C4-2B (cell line): ENCODE measurements at regions not wholly inside any gene's neighbourhood (a gene's known extent, or its start where the extent isn't known, plus 50 kb on each side); places are given as distances from the start of the nearest gene placed in this dataset.

ENCODE experiments used
- H3K27ac ChIP-seq: fragments of 450-650 bp; 2 replicates; pipeline ENCODE4 v1.5.1; 2017
- ZFX ChIP-seq: fragments of 450-650 bp; IDR thresholded peaks from 2 replicates; pipeline ENCODE4 v1.6.1; 2017
- TF ChIP-seq, protein P1 (sequence below): fragments of 450-650 bp; conservative IDR thresholded peaks from 2 replicates; pipeline ENCODE4 v1.5.1; 2017; ENCODE audit warnings: mild to moderate bottlenecking

DNA sequence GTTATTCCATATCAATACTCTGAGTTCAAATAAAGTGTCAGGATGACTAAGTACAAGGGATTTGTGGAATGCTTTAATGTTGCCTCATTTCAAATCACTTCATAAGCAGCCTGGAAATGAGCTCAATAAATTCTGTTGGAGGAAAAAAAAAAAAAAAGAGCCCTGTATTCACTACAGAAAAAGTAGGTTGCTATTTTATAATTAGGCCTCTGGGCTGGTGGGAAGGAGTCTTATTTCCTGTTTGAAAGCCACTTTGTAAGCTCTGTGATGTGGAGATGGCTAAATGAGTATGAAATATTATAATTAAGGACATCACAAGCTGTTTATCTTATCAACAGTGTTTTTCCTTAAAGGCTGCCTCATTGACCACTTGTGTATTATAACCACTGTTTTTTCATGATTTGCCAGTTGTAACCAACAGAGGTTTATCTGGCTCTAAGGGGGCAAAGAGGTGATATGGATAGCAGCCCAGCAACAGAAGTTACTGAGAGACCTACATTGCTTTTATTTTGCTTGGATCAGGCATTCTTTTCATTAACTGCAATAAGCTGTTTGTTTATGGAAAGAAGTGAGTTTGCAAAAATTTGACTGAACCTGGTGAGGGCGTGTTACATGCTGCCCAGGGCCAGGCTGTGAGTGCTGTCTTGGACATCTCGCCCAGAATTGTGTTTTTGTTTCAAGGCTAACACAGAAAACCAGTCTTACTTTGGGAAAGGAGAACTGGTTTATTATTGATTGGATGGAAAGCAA lies 563.3 kb upstream of the MAP3K7 start:
- H3K27ac ChIP-seq: no peak overlapping the region
- no peak for TF ChIP-seq ZFX
- TF ChIP-seq, protein P1, sequence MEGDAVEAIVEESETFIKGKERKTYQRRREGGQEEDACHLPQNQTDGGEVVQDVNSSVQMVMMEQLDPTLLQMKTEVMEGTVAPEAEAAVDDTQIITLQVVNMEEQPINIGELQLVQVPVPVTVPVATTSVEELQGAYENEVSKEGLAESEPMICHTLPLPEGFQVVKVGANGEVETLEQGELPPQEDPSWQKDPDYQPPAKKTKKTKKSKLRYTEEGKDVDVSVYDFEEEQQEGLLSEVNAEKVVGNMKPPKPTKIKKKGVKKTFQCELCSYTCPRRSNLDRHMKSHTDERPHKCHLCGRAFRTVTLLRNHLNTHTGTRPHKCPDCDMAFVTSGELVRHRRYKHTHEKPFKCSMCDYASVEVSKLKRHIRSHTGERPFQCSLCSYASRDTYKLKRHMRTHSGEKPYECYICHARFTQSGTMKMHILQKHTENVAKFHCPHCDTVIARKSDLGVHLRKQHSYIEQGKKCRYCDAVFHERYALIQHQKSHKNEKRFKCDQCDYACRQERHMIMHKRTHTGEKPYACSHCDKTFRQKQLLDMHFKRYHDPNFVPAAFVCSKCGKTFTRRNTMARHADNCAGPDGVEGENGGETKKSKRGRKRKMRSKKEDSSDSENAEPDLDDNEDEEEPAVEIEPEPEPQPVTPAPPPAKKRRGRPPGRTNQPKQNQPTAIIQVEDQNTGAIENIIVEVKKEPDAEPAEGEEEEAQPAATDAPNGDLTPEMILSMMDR: no peak

DNA sequence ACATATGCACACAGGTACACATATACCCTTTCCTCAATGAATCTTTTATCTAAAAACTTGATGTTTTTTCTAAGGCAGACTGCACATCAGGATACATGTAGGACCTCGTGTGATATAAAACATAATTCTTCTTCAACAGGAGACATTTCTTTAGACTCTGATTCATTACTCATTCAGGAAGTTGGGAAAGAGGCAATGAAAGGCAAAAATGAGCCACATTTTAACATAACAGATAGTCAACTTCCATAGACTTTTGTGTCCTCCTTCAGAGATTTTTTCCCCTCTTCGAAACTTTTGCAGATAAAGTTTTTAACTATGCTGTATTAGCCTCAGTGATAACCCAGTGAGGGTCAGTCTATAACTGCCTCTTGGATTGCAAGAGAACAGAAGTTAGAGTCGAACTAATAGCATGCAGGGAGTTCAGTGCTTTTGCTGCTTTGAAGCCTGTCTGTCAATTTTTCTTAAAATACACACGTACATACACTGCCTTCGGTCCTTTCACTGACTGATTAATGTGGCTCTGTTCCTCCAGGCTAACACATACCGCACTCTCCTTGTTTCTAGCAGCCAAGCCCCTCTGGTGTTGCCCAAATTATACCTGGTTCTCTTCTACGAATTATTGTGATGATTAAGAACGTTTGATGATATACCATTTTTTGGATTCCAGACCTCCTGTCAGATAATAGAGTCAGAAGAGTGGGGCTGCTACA lies 562.5 kb upstream of the MAP3K7 start:
- no peak for TF ChIP-seq ZFX
- TF ChIP-seq, protein P1: no peak
- no peak overlapping the region for H3K27ac ChIP-seq

DNA sequence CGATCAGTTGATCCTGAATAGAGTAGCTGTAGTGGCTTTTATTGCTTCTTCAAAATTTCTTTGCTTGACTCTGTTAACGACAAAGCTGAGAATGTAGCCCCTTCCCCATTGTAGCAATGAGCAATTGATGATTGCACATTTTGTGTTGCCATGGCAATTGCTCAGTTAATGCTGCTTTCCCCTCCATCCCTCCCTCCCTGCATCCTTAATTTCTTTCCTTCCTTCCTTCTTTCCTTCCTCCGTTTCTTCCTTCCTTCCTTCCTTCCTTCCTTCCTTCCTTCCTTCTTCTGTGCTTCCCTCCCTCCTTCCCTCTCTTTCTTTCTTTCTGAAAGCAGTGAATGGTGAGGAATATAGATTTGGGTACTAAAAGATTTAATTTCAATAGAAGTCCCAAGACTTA lies 557.3 kb upstream of the MAP3K7 start:
- H3K27ac ChIP-seq: no peak overlapping the region

DNA sequence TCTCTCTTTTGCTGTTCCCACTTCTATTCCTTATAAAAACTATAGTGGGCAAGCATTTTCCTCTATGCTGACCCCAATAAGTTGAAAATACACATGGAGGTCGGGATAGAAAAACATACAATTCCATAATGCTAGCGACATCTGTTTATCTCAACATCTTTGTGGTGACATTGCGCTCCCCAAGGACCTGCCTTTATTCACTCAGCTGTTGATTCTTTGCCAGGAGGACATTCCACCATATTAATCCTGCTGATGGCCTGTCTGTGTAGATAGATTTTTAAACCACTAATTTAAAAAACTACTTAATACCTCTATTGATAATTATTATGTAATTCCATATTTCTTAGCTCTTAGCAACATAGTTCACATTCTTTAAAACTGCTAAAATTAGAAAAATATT lies 555.3 kb upstream of the MAP3K7 start:
- no peak for TF ChIP-seq ZFX
- TF ChIP-seq, protein P1: no peak
- no peak overlapping the region for H3K27ac ChIP-seq

More for the DNA sequence above, 557.3 kb upstream of the MAP3K7 start:
- no peak for TF ChIP-seq ZFX
- TF ChIP-seq, protein P1: no peak

DNA sequence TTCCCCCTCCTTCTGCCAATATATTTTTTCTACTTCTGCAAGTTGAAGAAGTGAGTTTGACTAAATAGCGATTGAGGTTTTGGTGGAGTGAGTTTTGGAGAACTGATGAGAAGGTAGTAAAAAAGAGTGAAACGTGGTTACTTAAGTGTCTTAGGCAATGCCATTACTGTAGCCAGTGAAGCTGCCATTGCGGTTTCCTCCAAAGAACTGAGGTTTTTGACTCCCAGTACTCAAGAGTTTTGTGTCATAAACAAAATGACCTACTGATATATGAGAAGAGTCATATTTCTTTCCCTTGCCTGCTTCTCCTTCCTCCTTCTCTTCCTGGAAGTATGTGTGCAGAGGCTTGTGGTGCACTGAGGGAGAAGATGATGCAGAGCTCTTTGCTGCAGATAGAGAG lies 554.5 kb upstream of the MAP3K7 start:
- TF ChIP-seq ZFX: no peak
- TF ChIP-seq, protein P1: no peak

DNA sequence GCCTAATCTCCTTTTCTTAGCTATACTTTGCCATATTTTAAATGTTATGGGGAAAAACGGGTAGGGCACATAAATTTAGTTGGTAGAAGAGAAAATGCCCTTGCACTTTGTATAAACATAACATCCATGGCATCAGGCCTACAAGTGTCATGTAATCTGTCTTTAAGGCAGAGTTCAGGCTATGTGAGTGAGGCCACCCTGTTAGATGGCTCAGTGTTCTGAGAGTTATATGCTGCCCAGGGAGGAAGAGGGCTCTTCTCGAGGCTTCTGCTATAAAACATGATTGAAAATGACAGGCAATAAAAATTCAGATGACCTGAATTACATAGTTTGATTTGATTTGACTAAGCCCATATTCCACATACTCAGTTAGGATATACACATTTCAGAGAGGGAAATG lies 553.6 kb upstream of the MAP3K7 start:
- no peak overlapping the region for H3K27ac ChIP-seq
- TF ChIP-seq, protein P1: no peak
- TF ChIP-seq ZFX: no peak

More for the DNA sequence above, 554.5 kb upstream of the MAP3K7 start:
- H3K27ac ChIP-seq: no peak overlapping the region

DNA sequence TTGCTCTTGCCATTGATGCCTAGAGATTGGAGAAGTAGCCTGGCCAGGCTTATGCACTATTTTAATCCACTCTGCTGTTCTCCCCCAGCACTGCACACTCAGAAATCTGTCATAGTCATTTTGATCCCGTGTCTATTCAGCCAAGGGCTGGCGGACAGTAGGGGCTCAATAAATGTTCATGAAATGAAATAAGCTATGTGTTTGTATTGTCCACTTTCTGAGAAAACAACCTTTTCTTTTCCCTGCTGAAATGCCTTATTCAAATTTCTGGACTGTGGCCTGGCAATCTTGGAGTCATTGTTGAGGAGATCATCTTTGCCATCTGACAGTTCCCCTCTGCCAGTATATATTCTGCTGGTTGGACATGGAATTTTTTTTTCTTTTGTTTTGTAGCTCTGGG lies 550.4 kb upstream of the MAP3K7 start:
- H3K27ac ChIP-seq: no peak overlapping the region
- TF ChIP-seq ZFX: no peak
- TF ChIP-seq, protein P1: no peak
